Upper lobe of right lung (tissue), 1 donor: ENCODE measurements at regions not wholly inside any gene's neighbourhood (a gene's known extent, or its start where the extent isn't known, plus 50 kb on each side); places are given as distances from the start of the nearest gene placed in this dataset.

Experiments
- ATAC-seq: fragments of 200-7000 bp; cut with Tn5 transposase; one replicate; pipeline ENCODE4 v1.9.1; 2020; ENCODE audit warnings: mild to moderate bottlenecking, moderate library complexity
- DNase-seq: peaks from one replicate; pipeline ENCODE4 v3.0.0-alpha.2; 2020
- H3K27ac ChIP-seq: fragments of 200-600 bp; one replicate; pipeline ENCODE4 v1.8.0; 2022
- H3K27me3 ChIP-seq: fragments of 200-600 bp; one replicate; pipeline ENCODE4 v1.8.0; 2022; ENCODE audit warnings: mild to moderate bottlenecking
- H3K36me3 ChIP-seq: fragments of 200-600 bp; one replicate; pipeline ENCODE4 v1.8.0; 2022
- H3K4me1 ChIP-seq: fragments of 200-600 bp; one replicate; pipeline ENCODE4 v1.8.0; 2022
- H3K4me3 ChIP-seq: fragments of 200-600 bp; one replicate; pipeline ENCODE4 v1.8.0; 2022; ENCODE audit warnings: mild to moderate bottlenecking
- H3K9me3 ChIP-seq: fragments of 200-600 bp; one replicate; pipeline ENCODE4 v1.8.0; 2022
- CTCF ChIP-seq: fragments of 200-600 bp; IDR thresholded peaks from one replicate; pipeline ENCODE4 v1.8.0; 2022; ENCODE audit warnings: antibody characterized with exemption
- intact Hi-C: fragments of 100-400 bp; cut with DNase I; formaldehyde crosslinking; loops from one replicate; pipeline ENCODE4 v1.11.0; 2022
- donor health status: DM: no; HTN: yes; CAD: no; lungs with severe emphysema.

GRCh38 chrX:109952050-109952449 lies 50.9 kb upstream of the TMEM164 start:
- Histone ChIP-seq H3K9me3 (no peaks in the 10 kb centered on the region), H3K4me3 (no peak overlapping the region), H3K36me3 (no peaks in the 10 kb centered on the region), H3K27me3 (no peaks in the 10 kb centered on the region), H3K4me1 (no peaks in the 10 kb centered on the region), H3K27ac (no peak overlapping the region)
- no peak for TF ChIP-seq CTCF
- ATAC-seq (peak; percentile 55), DNase-seq (no peak)
- intact Hi-C loops: no loop called here

GRCh38 chrX:109952985-109953905 lies 49.7 kb upstream of the TMEM164 start:
- Histone ChIP-seq H3K4me1 (no peaks in the 10 kb centered on the region), H3K9me3 (no peaks in the 10 kb centered on the region), H3K27ac (no peak overlapping the region), H3K27me3 (no peaks in the 10 kb centered on the region), H3K4me3 (no peak overlapping the region), H3K36me3 (no peaks in the 10 kb centered on the region)
- intact Hi-C loops: no loop called here
- no peak for DNase-seq
- no peak for TF ChIP-seq CTCF
- ATAC-seq: peak; percentile 37
